ENCODE measurements at regions not wholly inside any gene's neighbourhood (a gene's known extent, or its start where the extent isn't known, plus 50 kb on each side); places are given as distances from the start of the nearest gene placed in this dataset.
A peak's percentile ranks its signal among the peaks of the same experiment; 100 is the strongest.

DNA sequence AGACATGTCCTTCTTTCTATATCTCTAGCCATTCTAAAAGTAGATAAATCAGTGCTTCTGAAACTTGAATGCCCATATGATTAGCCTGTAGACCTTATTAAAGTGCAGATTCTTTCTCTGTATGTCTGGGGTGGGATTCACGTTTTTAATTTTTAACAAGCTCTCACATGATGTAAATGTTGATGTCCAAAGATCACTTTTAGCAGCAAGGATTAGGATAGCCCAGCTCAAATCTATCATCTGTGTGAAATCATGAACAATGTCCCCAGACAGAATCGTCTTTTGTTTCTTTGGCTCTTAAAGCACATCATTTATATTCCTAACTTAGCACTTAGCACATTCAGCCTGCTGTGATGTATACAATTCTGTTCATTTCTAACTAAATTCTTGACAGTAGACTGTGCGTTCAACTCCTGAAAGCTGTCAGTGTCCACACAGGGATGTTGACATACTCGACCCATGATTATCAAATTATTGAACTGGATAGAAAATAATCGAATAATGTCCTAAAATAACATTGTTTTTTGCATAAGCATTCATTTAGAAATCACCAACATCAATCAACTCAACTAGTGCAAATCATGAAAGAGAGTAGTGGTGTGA is 102.1 kb upstream of the MLIP start:
- DNase-seq (ENCODE audit: low spot score), result no peak
- FAIRE-seq, result no peak

DNA sequence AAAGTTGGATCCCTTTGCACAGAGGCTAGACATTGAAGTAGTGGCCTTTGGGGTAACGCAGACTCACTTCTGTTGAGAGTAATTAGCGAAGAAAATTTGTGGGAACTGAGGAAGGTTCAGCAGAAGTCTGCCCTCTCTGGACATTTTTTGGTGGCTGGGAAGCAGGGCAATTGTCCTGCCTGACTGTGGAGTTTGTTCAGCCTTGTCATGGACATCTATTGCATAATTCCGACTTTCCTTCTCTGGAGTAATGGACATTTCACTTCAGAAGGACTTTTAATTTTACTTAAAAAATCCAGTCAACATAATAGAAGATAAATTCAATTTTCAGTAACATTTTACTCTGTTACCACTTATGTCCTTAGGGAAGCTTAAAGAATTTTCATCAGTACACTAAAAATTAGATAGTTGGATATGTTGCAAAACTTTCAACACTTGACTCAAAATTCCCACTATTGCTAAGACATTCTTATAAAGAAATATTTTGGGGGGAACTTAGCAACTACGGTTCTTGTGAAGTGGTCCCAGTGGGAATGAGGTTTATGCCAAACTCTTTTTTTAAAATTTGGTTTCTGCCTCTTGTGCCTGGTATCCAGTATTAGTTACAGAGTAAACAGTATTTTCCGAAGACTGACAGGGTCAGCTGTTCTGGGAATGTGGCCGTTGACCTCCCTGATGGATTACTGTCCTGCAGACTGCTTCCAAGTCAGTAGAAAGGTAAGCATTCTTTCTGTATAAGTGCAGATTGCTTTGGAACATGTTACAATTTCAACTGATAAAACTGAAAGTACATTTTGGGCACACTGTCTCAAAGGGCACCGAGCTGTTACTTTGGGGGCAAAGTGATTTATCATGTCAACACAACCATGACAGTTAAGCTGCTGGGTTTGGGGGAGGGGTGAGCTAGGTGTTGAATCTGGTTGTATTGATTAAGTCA is 100.6 kb upstream of the MLIP start:
- FAIRE-seq, result no peak
- DNase-seq (ENCODE audit: low spot score), result no peak

DNA sequence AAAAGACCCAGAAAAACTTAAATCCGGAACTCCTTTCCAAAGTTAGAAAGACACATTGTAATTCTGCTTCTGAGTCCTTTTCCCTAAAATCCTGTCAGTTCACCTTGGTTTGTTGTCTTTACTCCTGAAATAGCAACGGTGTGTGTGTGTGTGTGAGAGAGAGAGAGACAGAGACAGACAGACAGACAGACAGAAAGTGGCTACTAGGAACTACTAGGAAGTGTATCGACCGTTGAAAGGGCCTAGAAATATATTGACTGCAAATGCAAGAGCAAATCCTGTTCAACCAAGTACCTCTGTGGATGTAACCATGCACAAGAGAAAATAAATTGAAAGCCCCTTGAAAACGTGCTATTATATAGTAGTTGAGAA is 100.0 kb upstream of the MLIP start:
- DNase-seq (ENCODE audit: low spot score) (no peak), FAIRE-seq (no peak)

DNA sequence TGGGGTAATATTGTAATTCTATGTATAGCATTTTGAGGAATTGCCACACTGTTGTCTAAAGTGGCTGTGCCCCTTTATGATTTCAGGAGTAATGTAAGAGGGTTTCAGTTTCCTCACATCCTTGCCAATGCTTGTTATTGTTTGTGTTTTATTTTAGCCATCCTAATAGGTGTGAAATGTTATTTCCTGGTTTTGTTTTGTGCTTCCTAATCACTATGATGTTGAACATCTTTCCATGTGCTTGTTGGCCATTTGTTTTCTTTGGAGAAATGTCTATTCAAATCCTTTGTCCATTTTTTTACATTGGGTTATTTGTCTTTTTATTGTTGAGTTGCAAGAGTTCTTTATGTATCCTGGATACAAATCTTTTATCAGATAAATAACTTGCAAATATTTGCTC is 97.3 kb upstream of the MLIP start:
- no peak for FAIRE-seq
- no peak for DNase-seq (ENCODE audit: low spot score)

DNA sequence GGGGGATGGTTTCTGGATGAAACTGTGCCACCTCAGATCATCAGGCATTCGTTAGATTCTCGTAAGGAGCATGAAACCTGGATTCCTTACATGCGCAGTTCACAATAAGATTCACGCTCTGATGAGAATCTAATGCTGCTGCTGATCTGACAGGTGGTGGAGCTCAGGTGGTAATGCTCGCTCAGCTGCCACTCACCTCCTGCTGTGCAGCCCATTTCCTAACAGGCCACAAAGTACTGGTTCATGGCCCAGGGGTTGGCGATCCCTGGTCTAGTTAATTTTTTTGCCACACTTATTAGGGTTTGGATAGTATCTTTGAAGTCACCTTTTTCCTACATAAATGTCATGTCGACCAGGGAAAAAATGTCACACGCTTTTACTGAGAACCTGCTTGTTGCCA is 96.8 kb upstream of the MLIP start:
- DNase-seq (ENCODE audit: low spot score) (no peak), FAIRE-seq (no peak)

DNA sequence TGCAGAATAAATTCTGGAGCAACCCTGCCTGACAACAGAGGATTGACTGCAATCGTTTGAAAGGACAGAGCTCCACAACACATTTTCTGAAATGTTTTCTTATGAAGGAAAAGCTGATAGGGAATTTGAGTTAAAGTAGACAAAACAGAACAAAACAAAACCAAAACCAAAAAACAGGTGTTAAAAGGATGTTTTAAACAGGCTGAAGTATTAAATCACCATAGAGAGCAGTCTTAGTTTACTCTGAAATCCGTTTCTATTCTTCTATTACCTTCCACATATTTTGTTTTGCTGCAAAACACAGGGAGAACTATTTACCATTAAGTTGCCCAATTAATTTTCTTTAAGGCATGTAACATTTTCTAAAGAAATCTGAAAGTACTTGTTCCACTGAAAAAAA is 93.4 kb upstream of the MLIP start:
- DNase-seq (ENCODE audit: low spot score) (no peak), FAIRE-seq (no peak)

DNA sequence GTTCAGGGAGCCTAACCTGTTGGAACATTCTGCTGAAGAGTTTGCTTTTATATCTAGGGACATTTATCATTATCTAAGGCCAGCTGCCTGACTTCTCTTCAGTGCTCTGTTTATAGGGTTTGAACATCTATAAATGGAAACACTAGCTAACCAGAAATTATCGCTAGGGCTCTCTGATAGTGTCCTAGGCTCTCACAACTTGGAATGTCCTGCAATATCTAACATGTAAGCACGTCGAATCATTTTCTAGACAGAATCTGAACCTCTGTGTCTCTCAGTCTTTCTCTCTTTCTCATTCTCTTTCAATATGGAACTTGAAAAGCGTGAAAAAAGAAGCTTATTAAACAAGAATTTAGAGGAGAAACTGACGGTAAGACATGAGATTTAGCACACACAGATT is 92.5 kb upstream of the MLIP start:
- FAIRE-seq (no peak), DNase-seq (ENCODE audit: low spot score) (no peak)

DNA sequence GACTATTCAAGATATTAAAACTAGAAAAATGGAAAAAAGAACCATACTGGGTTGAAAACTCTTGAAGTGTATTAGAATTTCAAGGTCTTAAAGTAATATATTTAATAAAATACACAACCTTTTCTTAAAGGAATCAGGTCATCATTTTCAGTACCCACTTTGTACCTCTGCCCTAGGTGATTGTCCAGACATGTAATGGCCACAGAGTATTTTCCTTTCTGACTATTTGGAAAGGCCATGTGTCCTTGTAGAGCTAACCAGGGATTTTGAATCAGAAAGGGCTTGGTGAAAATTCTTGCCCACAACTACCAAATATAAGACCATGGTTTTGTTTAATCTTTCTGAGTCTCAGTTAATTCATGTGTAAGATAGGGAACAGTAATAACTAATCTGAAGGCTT is 91.4 kb upstream of the MLIP start:
- DNase-seq (ENCODE audit: low spot score) (no peak), FAIRE-seq (no peak)

DNA sequence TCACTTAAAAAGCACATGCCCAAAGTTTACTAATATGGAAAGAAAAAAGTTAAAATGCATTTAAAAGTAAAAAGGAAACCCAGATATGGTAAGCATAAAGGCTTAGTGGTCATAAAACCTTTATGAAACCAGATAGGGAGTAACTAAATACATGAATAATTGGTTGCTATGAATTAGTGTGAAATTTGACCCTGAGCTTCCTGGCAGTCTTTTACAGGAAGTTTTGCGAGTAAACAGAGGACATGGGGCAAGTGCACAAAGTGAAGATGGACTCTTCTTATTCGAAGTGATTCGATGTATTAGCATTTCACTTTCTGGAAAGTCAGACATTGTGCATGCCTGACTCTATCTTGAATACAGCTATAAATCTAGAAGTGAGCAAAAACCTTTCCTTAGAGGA is 90.9 kb upstream of the MLIP start:
- FAIRE-seq, result no peak
- no peak for DNase-seq (ENCODE audit: low spot score)

DNA sequence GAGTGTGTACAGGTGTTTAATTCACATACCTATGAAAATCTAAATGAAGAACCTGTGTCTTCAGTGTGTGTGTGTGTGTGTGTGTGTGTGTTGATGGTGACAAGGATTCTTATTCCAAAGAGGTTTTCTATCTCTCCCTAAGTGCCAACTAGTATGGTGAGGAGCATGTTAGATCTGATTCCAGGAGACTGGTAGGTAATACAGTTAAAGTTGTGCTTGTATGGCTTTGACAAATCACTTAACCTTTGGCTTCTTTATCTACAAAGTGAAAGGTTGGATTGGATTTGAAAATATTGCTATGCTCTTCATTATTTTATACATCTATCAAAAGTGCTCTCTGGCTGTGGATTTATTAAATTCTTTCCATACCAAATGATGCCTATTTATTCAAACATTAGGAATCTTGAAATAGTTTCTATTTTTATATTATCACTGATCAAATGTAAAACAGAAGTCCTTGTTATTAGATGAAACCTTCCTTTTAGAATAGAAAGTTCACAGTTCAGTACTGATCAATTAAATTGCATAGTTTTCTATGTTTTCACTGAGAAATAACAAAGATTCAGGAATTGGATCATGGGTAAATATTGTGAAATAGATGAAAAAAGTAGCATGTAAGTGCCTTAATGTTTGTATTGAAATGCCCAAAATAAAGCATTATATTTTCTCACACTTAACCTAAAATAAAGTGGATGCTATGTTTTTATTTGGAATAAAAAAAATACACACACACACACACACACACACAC is 84.4 kb upstream of the MLIP start:
- no peak for DNase-seq (ENCODE audit: low spot score)
- FAIRE-seq, result no peak

DNA sequence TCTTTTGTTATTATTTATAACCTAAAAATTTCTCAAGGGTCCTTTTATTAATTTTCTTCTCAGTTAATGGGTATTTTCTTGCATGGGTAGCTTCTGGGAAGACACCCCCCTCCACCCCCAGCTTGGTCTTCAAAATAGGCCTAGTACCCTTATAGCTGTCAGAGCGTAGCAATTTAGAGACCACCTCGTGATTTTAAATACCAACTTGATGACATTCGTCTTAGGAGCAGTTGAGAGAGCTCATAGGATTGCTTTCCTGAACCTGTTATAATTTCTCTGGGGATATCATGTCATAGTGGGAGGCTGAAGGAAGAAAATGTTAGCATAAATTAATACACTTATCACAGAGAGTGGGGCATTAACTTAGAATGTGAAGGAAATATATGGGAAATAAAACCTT is 83.1 kb upstream of the MLIP start:
- FAIRE-seq (no peak), DNase-seq (ENCODE audit: low spot score) (no peak)

DNA sequence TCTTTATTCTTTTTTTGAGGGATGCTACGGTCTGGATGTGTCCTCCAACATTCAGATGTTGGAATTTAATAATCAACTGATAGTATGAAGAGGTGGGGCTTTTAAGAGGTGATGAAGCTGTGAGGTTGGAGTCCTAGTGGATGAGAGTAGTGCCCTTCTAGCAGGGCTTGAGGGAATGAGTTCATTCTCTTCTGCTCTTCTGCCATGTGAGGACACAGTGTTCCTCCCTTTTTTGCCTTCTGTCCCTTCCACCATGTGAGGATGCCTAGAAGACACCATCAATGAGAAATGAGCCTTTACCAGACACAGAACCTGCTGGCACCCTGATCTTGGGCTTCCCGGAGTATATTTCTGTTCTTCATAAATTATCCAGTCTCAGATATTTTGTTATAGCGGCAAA is 82.1 kb upstream of the MLIP start:
- FAIRE-seq (no peak), DNase-seq (ENCODE audit: low spot score) (no peak)

DNA sequence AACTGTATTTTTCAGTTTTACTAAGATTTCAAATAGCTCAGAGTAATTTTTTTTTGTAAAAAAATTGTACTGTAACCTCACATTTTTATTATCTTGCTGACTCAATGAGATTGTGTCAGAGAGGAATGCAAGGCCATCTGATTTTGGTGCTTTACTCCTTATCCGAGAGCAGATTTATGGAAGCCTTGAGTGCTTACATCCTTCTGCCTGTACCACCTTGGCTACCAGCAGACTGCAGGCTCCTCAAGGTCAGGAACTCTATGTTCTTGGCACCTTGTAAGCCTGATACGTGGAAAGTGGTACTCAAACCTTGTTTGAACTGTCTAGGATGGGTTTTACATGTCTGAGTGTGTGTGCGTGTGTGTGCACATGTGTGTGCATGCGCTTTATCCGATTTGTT is 80.1 kb upstream of the MLIP start:
- DNase-seq (ENCODE audit: low spot score) (no peak), FAIRE-seq (no peak)

DNA sequence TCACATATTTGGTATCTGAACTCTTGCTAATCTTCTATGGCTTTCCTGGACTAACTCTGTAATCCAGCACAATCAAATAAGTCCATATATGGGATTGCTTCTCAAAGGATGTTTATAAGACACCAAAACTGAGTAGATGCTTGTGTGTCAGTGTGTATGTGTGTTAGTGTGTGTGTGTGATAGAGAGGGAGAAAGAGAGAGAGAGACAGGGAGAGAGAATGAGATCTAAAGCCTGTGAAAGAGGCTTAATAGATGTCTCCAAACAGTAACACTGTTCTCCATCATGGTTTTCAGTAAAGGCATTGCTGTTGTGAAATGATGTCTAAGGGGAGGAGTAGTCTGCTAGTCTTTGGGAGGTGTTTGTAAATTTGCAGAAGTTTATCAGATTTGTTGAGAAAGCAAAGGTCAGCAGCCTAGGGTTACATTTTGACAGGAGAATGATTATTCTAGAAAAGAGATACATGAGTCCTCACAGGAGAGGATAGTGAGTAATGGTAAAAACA is 73.9 kb upstream of the MLIP start:
- FAIRE-seq, result no peak
- DNase-seq (ENCODE audit: low spot score), result no peak

DNA sequence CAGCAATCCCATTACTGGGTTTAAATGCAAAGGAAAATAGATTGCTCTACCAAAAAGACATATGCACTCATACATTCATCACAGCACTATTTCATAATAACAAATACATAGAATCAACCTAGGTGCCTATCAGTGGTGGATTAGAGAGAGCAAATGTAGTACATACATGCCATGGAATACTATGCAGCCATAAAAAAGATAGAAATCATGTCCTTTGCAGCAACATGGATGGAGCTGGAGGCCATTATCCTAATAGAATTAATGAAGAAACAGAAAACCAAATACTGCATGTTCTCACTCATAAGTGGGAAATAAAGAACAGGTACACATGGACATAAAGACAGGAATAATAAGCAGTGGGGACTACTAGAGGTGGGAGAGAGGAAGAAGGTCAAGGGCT is 70.7 kb upstream of the MLIP start:
- DNase-seq (ENCODE audit: low spot score) (no peak), FAIRE-seq (no peak)

DNA sequence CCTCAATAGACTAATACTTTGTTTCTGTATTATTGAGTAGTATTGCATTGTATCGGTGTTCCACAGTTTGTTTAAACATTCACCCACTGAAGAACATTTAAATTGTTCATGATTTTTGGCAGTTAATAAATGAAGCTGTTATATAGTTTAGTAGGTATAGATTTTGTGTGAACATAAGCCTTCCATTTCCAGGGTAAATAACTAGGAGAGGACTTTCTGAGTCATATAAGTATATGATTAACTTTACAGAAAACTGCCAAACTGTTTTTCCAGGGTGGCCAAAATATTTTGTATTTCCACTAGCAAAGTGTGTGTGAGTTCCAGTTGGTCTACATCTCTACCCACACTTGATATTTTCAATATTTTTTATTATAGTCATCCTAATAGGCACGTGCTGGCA is 70.0 kb upstream of the MLIP start:
- peak; percentile 38 for FAIRE-seq
- DNase-seq (ENCODE audit: low spot score), result no peak

DNA sequence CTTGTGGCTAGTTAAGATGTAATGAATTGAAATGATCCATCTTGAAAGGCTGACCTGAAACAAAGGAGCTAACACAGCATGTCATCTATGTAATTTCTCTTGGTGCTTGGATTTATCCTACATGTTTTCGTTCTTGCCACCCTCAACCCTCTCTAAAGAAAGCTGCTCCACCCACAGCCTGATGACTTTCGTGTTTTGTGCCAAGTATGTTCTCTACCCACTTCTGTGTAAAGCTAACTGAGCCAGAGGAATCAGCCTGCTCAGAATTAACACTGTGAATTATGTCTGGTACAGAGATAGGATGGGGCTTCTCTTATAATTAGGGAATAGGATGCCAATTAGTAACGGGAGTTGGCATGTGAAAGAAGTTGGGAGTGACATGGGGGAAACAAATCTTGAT is 67.9 kb upstream of the MLIP start:
- FAIRE-seq, result no peak
- DNase-seq (ENCODE audit: low spot score), result no peak

DNA sequence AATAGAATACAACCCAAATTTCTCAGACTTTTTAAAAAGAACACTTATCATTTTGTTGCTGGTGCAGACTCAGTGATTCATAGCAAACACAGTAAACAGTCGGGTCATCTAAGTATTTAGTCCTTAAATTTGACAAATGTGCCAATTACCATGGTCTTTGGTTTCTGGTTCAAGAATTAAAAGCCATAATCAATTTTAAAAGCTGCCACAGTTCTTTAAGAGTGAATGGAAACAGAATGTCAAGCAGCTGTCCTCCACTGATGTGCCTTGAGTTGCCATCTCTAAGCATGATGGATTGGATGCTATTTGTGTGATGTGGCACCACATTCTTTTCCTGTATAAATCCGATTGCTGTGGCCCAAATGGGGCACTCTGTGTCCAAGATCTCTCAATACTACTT is 67.2 kb upstream of the MLIP start:
- DNase-seq (ENCODE audit: low spot score) (no peak), FAIRE-seq (no peak)

DNA sequence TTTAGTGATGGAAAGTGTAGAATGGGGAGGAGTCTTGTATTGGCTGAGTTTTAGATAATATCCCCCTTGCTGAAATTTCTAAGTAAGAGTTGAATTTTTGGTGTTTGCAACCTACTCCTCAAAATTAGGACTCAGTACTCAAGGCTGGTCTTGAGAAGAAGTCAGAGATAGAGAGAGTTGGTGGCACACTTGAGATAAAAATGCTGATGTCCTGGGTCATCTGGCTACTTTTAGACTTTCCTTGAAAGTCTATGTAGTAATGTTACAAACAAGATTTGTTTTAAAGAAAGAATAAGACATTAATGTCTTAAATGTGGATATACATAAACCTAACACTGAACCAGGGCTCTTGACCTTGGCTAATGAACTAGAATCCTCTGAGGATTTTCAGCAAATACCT is 62.5 kb upstream of the MLIP start:
- FAIRE-seq (no peak), DNase-seq (ENCODE audit: low spot score) (no peak)

DNA sequence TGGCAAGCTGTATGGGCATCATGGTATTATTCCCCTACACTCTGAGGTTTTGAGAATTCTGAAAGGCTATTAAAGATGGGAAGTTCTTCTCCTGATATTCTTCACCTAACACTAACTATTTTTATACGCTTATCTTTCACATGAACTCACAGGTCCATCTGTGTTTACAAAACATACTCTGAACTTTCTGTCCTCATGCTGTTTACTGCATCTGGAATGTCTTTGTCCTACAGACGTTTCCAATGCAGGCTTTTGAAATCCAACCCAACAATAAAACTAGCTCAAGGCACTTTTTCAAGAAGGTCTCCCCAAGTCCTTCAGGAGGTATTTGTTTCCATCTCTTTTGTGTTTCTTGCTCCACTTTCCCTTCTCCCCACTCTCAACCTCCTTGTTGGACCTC is 60.5 kb upstream of the MLIP start:
- FAIRE-seq, result no peak
- no peak for DNase-seq (ENCODE audit: low spot score)

DNA sequence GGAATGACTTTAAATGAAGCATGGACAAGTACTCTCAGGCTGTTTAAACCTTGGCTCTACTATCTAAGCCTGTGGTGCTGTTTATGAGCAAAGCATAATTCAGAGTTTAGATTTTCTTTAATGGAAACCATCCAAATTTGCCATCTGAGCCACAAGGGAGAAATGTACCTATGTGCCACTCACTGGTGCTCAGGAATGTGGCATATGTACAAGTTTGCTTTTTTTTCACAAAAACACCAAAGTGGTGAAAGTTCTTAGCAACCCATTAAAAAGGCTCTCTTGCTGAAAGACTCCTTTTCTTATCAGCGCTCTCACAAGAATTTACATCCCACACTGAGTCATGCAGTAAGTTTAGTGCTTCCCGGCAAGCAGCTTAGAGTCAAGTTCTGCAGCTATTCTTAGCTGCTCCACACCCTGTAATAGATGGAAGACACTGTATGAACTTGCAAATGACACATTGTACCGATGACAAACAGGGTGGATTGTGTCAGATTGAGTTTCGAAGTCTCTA is 57.3 kb upstream of the MLIP start:
- FAIRE-seq (peak; percentile 91), DNase-seq (ENCODE audit: low spot score) (peak; percentile 75)

DNA sequence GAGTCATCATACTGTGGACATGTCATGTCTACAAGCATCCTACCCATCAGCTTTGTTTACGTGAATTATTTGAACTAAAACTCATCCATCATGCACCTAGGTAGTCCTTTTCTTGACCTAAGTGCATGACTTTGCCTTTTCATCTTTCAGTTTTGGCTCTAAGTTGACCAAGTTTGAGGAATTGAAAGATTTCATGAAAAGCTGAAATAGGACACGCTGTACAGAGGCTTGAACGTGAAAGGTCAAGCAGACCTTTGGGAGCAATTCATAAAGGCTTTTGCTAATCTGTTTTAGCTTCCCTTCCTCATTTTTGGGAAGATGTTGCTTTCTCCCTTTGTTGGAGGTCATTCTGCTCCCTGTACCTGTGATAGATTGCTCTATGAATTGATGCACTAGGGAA is 55.1 kb upstream of the MLIP start:
- FAIRE-seq (no peak), DNase-seq (ENCODE audit: low spot score) (no peak)

All from RCC 7860 (cell line).